NCI-H128 (cell line): ENCODE measurements at regions not wholly inside any gene's neighbourhood (a gene's known extent, or its start where the extent isn't known, plus 50 kb on each side); places are given as distances from the start of the nearest gene placed in this dataset.

Source experiments
- DNase-seq: peaks from one replicate; lab custom pipeline; 2025; ENCODE audit not compliant: unreplicated experiment; lab: John Stamatoyannopoulos, UW

GRCh38 chr5:163619951-163620350 is 114.5 kb downstream of the MAT2B start:
- DNase-seq: no peak

GRCh38 chr5:163622799-163623198 is 117.4 kb downstream of the MAT2B start:
- no peak for DNase-seq

GRCh38 chr5:163623524-163623923 is 118.1 kb downstream of the MAT2B start:
- DNase-seq: no peak

- no peak for DNase-seq
Measured at GRCh38 chr5:163623986-163624385, 118.6 kb downstream of the MAT2B start.

GRCh38 chr5:163624431-163624830 is 119.0 kb downstream of the MAT2B start:
- DNase-seq: no peak

- no peak for DNase-seq
Measured at GRCh38 chr5:163626904-163627434, 121.5 kb downstream of the MAT2B start.

- no peak for DNase-seq
Measured at GRCh38 chr5:163631856-163632255, 126.4 kb downstream of the MAT2B start.

GRCh38 chr5:163633926-163634460 is 128.6 kb downstream of the MAT2B start:
- DNase-seq: no peak

- DNase-seq: no peak
Measured at GRCh38 chr5:163635631-163636030, 130.2 kb downstream of the MAT2B start.

GRCh38 chr5:163642904-163643303 is 137.5 kb downstream of the MAT2B start:
- no peak for DNase-seq

GRCh38 chr5:163645421-163646416 is 140.3 kb downstream of the MAT2B start:
- no peak for DNase-seq

GRCh38 chr5:163649514-163649913 is 144.1 kb downstream of the MAT2B start:
- no peak for DNase-seq

GRCh38 chr5:163653526-163653925 is 148.1 kb downstream of the MAT2B start:
- no peak for DNase-seq

GRCh38 chr5:163658702-163659567 is 153.5 kb downstream of the MAT2B start:
- DNase-seq: no peak

- DNase-seq: no peak
Measured at GRCh38 chr5:163659568-163659902, 154.1 kb downstream of the MAT2B start.

GRCh38 chr5:163660486-163660885 is 155.1 kb downstream of the MAT2B start:
- no peak for DNase-seq

GRCh38 chr5:163661360-163661759 is 155.9 kb downstream of the MAT2B start:
- no peak for DNase-seq

GRCh38 chr5:163670036-163670435 is 164.6 kb downstream of the MAT2B start:
- DNase-seq: no peak

GRCh38 chr5:163677092-163677491 is 171.7 kb downstream of the MAT2B start:
- no peak for DNase-seq

- no peak for DNase-seq
Measured at GRCh38 chr5:163682234-163682633, 176.8 kb downstream of the MAT2B start.

- no peak for DNase-seq
Measured at GRCh38 chr5:163687414-163687813, 182.0 kb downstream of the MAT2B start.
